Neural cell (in vitro differentiated cells): ENCODE measurements at regions not wholly inside any gene's neighbourhood (a gene's known extent, or its start where the extent isn't known, plus 50 kb on each side); places are given as distances from the start of the nearest gene placed in this dataset.

Experiments
- H2AFZ ChIP-seq: fragments of 200-600, 300-800 bp; sonication (generic), shearing (Covaris generic); 2 replicates; pipeline ENCODE4 v1.6.0; 2014; ENCODE audit warnings: low read depth, mild to moderate bottlenecking, antibody characterized with exemption, low read length, moderate library complexity
- H3F3A ChIP-seq: fragments of 200-600 bp; shearing (Covaris generic); 2 replicates; pipeline ENCODE4 v1.6.1; 2016; ENCODE audit warnings: mild to moderate bottlenecking, moderate library complexity, mixed read lengths, antibody characterized with exemption, low read length; ENCODE audit not compliant: insufficient read depth, poor library complexity, severe bottlenecking
- H3K27ac ChIP-seq: fragments of 200-600, 300-800 bp; sonication (generic), shearing (Covaris generic); 2 replicates; pipeline ENCODE4 v1.5.1; 2014; ENCODE audit warnings: mild to moderate bottlenecking, low read length, moderate library complexity
- H3K27me3 ChIP-seq: fragments of 300-800, 200-600 bp; sonication (generic), shearing (Covaris generic); 2 replicates; pipeline ENCODE4 v1.6.0; 2014; ENCODE audit warnings: mild to moderate bottlenecking, low read depth, low read length, moderate library complexity; ENCODE audit not compliant: insufficient read depth
- H3K36me3 ChIP-seq: fragments of 300-800, 200-600 bp; sonication (generic), shearing (Covaris generic); 2 replicates; pipeline ENCODE4 v1.5.1; 2014; ENCODE audit warnings: mild to moderate bottlenecking, antibody characterized with exemption, low read length, moderate library complexity; ENCODE audit not compliant: insufficient read depth
- H3K4me2 ChIP-seq: fragments of 300-800, 200-600 bp; sonication (generic), shearing (Covaris generic); 2 replicates; pipeline ENCODE4 v1.6.0; 2014; ENCODE audit warnings: mild to moderate bottlenecking, low read length
- H3K4me3 ChIP-seq: fragments of 300-800, 200-600 bp; sonication (generic), shearing (Covaris generic); 2 replicates; pipeline ENCODE4 v1.5.1; 2014; ENCODE audit warnings: mild to moderate bottlenecking, low read length, moderate library complexity
- H3K79me2 ChIP-seq: fragments of 200-600 bp; shearing (Covaris generic); replicated peaks from 2 replicates; pipeline ENCODE4 v1.6.0; 2014; ENCODE audit warnings: mild to moderate bottlenecking, low read length, moderate library complexity; ENCODE audit not compliant: insufficient read depth
- H3K9ac ChIP-seq: fragments of 300-800, 200-600 bp; sonication (generic), shearing (Covaris generic); 2 replicates; pipeline ENCODE4 v1.6.1; 2016; ENCODE audit warnings: mild to moderate bottlenecking, low read length, mixed read lengths
- H3K9me2 ChIP-seq: fragments of 200-600 bp; shearing (Covaris generic); 2 replicates; pipeline ENCODE4 v1.6.1; 2016; ENCODE audit warnings: mild to moderate bottlenecking, low read length, mixed read lengths; ENCODE audit not compliant: insufficient read depth
- H3K9me3 ChIP-seq: fragments of 200-600, 300-800 bp; sonication (generic), shearing (Covaris generic); 2 replicates; pipeline ENCODE4 v1.6.1; 2016; ENCODE audit warnings: mild to moderate bottlenecking, mixed run types, low read length, moderate library complexity, mixed read lengths
- H4K20me1 ChIP-seq: fragments of 200-600 bp; shearing (Covaris generic); 2 replicates; pipeline ENCODE4 v1.6.1; 2016; ENCODE audit warnings: mild to moderate bottlenecking, mixed run types; ENCODE audit not compliant: insufficient read depth
- EP300 ChIP-seq: fragments of 450-650 bp; conservative IDR thresholded peaks from 2 replicates; pipeline ENCODE4 v1.6.1; 2014; ENCODE audit warnings: antibody characterized with exemption, mild to moderate bottlenecking, moderate library complexity; ENCODE audit not compliant: poor library complexity, severe bottlenecking
- EZH2 ChIP-seq: fragments of 200-600, 300-800 bp; shearing (Covaris generic), sonication (generic); IDR thresholded peaks from 2 replicates; pipeline ENCODE4 v1.6.1; 2014; ENCODE audit warnings: antibody characterized with exemption, low read length, borderline replicate concordance, mild to moderate bottlenecking; ENCODE audit not compliant: insufficient read depth, poor library complexity, severe bottlenecking
- MXI1 ChIP-seq: fragments of 450-650 bp; conservative IDR thresholded peaks from 2 replicates; pipeline ENCODE4 v1.6.1; 2014; ENCODE audit warnings: antibody characterized with exemption, mild to moderate bottlenecking; ENCODE audit not compliant: poor library complexity, severe bottlenecking
- POLR2AphosphoS5 ChIP-seq: IDR thresholded peaks from 2 replicates; pipeline ENCODE4 v1.6.1; 2012
- RAD21 ChIP-seq: fragments of 450-650 bp; conservative IDR thresholded peaks from 2 replicates; pipeline ENCODE4 v1.6.1; 2014; ENCODE audit warnings: antibody characterized with exemption, mild to moderate bottlenecking, moderate library complexity
- REST ChIP-seq: IDR thresholded peaks from 2 replicates; pipeline ENCODE4 v1.6.1; 2012; ENCODE audit warnings: borderline replicate concordance
- SMC3 ChIP-seq: fragments of 450-650 bp; conservative IDR thresholded peaks from 2 replicates; pipeline ENCODE4 v1.6.1; 2014; ENCODE audit warnings: antibody characterized with exemption, mild to moderate bottlenecking, moderate library complexity; ENCODE audit not compliant: poor library complexity
- TAF1 ChIP-seq: IDR thresholded peaks from 2 replicates; pipeline ENCODE4 v1.6.1; 2012; ENCODE audit warnings: low read depth
- TF ChIP-seq, protein P1 (sequence below): fragments of 450-650 bp; IDR thresholded peaks from 2 replicates; pipeline ENCODE4 v1.5.1; 2014; ENCODE audit warnings: antibody characterized with exemption, mild to moderate bottlenecking, moderate library complexity; ENCODE audit not compliant: poor library complexity, severe bottlenecking

DNA sequence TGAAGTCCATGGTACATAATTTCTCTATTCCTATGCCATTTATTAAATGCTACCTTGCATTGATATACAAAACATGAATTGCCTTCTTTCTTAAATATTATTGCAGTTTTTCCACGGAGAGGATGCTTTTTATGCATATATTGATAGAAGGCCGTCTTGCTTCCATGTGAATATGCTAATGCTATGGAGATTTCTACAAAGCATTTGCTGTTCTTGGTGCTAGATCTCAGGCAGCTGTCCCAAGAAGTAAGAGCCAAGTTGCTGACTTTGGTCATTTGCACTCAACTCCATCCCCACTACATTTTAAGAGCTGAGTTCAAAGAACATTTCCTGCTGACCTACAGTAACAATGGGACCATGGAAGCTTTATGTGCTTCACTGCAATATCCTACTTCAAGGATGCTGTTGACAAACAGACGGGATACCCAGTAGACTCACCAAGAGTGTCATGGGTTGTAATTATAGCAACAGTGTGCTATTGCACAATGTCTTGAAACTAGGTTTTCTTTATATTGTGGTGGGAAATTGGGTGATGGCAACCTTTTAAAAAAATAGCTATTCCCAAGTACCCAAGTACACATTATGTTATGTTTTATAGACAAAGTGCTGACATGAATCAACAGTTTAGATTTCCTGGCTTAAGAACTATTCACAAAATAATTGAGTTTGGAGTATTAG lies 1172.4 kb upstream of the PIK3C3 start:
- Histone ChIP-seq H4K20me1 (no peaks in the 10 kb centered on the region), H3K9ac (no peak overlapping the region), H2AFZ (no peak overlapping the region)

GRCh38 chr18:40769786-40770185 lies 1185.2 kb upstream of the PIK3C3 start:
- Histone ChIP-seq H3K27me3 (no peaks in the 10 kb centered on the region), H3F3A (no peaks in the 10 kb centered on the region), H3K4me2 (no peak overlapping the region), H2AFZ (no peak overlapping the region), H3K36me3 (no peaks in the 10 kb centered on the region), H4K20me1 (no peaks in the 10 kb centered on the region), H3K4me3 (no peak overlapping the region), H3K9ac (no peak overlapping the region), H3K27ac (no peak overlapping the region), H3K9me3 (no peaks in the 10 kb centered on the region), H3K79me2 (no peaks in the 10 kb centered on the region), H3K9me2 (no peaks in the 10 kb centered on the region)
- no peak for TF ChIP-seq REST
- no peak for TF ChIP-seq RAD21
- no peak for TF ChIP-seq EZH2
- no peak for TF ChIP-seq TAF1
- no peak for TF ChIP-seq SMC3
- TF ChIP-seq EP300, result no peak
- TF ChIP-seq MXI1, result no peak
- no peak for TF ChIP-seq POLR2AphosphoS5
- TF ChIP-seq, protein P1, sequence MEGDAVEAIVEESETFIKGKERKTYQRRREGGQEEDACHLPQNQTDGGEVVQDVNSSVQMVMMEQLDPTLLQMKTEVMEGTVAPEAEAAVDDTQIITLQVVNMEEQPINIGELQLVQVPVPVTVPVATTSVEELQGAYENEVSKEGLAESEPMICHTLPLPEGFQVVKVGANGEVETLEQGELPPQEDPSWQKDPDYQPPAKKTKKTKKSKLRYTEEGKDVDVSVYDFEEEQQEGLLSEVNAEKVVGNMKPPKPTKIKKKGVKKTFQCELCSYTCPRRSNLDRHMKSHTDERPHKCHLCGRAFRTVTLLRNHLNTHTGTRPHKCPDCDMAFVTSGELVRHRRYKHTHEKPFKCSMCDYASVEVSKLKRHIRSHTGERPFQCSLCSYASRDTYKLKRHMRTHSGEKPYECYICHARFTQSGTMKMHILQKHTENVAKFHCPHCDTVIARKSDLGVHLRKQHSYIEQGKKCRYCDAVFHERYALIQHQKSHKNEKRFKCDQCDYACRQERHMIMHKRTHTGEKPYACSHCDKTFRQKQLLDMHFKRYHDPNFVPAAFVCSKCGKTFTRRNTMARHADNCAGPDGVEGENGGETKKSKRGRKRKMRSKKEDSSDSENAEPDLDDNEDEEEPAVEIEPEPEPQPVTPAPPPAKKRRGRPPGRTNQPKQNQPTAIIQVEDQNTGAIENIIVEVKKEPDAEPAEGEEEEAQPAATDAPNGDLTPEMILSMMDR, result no peak

More for the DNA sequence above, 1172.4 kb upstream of the PIK3C3 start:
- H3K36me3 ChIP-seq, result no peaks in the 10 kb centered on the region
- no peaks in the 10 kb centered on the region for H3K79me2 ChIP-seq
- no peaks in the 10 kb centered on the region for H3F3A ChIP-seq
- no peak overlapping the region for H3K4me3 ChIP-seq
- H3K9me3 ChIP-seq, result no peaks in the 10 kb centered on the region
- no peaks in the 10 kb centered on the region for H3K9me2 ChIP-seq
- no peaks in the 10 kb centered on the region for H3K27me3 ChIP-seq
- no peak for TF ChIP-seq EP300
- no peak for TF ChIP-seq TAF1
- no peak for TF ChIP-seq EZH2
- H3K27ac ChIP-seq, result no peak overlapping the region
- no peak overlapping the region for H3K4me2 ChIP-seq

- no peak overlapping the region for H3K4me3 ChIP-seq
- H3K27ac ChIP-seq, result no peak overlapping the region
- no peaks in the 10 kb centered on the region for H3K27me3 ChIP-seq
- TF ChIP-seq MXI1 (no peak), EP300 (no peak), SMC3 (no peak), RAD21 (no peak), TAF1 (no peak), EZH2 (no peak), REST (no peak), POLR2AphosphoS5 (no peak)
- TF ChIP-seq, protein P1, result no peak
- no peaks in the 10 kb centered on the region for H3F3A ChIP-seq
- H3K9me3 ChIP-seq, result no peaks in the 10 kb centered on the region
- H4K20me1 ChIP-seq, result no peaks in the 10 kb centered on the region
- no peak overlapping the region for H3K4me2 ChIP-seq
- no peak overlapping the region for H2AFZ ChIP-seq
- H3K9me2 ChIP-seq, result no peaks in the 10 kb centered on the region
- H3K9ac ChIP-seq, result no peak overlapping the region
- no peaks in the 10 kb centered on the region for H3K79me2 ChIP-seq
- H3K36me3 ChIP-seq, result no peaks in the 10 kb centered on the region
Observed at GRCh38 chr18:40760251-40760650, 1194.8 kb upstream of the PIK3C3 start.
